GM18909 (cell line): ENCODE measurements at regions not wholly inside any gene's neighbourhood (a gene's known extent, or its start where the extent isn't known, plus 50 kb on each side); places are given as distances from the start of the nearest gene placed in this dataset.
"Not testable (repeated sequence)": the region's sequence is repeated elsewhere in the genome, so short reads cannot be mapped to it uniquely, and the experiment has no call there.

ENCODE experiments used
- ATAC-seq: cut with Tn5 transposase; IDR thresholded peaks from one replicate; pipeline ENCODE4 v1.9.1; 2021; ENCODE audit warnings: mild to moderate bottlenecking; ENCODE audit not compliant: unreplicated experiment, poor library complexity

DNA sequence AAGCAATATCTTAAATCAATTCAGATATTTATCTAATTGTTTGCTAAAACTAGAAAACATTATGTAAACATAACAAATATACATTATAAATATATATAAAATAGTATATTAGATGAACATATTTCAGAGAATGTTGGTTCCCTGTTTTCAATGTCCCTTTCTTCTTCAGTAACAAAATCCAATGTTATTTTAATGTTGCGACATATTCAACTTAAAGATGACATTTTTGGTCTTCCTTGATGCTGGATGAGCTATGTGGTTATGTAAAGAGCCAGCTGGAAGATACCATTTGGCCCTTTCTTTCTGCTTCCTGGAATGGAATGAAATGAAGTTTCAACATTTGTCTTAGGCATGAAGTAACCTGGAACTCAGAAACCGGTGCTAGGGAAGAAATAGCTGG lies 668.1 kb upstream of the CDH6 start:
- no peak for ATAC-seq

DNA sequence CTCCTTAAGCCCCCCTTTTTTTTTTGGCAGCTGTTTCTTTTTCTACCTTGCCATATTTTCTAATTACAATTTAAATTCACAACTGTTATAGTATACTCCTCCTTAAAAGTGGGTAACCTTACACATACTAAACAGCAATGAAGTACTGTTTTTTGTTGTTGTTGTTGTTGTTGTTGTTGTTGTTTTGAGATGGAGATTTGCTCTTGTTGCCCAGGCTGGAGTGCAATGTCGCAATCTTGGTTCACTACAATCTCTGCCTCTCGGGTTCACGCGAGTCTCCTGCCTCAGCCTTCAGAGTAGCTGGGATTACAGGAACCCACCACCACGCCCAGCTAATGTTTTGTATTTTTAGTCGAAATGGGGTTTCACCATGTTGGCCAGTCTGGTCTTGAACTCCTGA lies 669.1 kb upstream of the CDH6 start:
- ATAC-seq, result no peak

DNA sequence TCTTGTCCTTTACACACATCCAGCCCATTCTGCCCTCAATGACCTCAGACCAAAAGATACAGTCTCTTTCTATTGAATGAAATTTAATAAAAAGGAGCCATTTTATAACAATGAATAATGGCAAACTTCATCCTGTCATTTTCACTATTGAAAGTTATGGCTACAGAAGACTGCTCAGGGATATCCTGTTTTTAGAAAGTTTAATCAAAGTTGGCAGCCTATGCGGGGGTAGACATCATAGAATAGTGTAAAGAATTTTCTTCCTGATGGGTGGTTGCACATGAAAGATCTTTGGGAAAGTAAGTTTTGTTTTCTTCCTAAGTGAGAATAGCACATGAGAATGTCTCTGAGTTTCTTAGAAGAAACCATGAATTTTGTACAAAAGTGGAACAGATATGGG lies 670.4 kb upstream of the CDH6 start:
- ATAC-seq, result no peak

- no peak for ATAC-seq
Observed at GRCh38 chr5:30505014-30505886, 688.2 kb upstream of the CDH6 start.

- no peak for ATAC-seq
Observed at GRCh38 chr5:30502277-30502676, 691.2 kb upstream of the CDH6 start.

- ATAC-seq, result no peak
Observed at GRCh38 chr5:30501065-30501464, 692.4 kb upstream of the CDH6 start.

- no peak for ATAC-seq
Observed at GRCh38 chr5:30500513-30500912, 693.0 kb upstream of the CDH6 start.

- no peak for ATAC-seq
Observed at GRCh38 chr5:30499402-30499801, 694.1 kb upstream of the CDH6 start.

GRCh38 chr5:30498972-30499371 lies 694.5 kb upstream of the CDH6 start:
- ATAC-seq, result no peak

- not testable (repeated sequence) for ATAC-seq
Observed at GRCh38 chr5:30498509-30498908, 695.0 kb upstream of the CDH6 start.

DNA sequence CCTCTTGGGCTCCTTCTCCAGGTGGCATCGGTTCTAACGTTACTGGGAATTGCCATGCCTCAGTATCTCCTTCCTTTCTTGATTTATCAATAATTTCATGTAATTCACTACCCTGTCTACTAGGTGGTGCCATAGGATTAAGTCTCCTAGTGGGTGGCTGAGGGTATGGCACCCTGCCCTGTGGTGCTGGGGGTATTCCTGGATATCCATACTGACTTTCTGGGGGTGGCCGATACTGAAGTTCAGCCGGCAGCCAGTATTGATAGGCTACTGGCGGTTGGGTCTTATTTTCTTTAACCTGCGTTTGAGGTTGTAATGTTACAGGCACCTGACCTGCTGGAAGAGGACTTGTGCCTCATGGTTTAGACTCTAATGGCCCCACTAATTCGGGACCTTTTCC lies 699.4 kb upstream of the CDH6 start:
- not testable (repeated sequence) for ATAC-seq

- no peak for ATAC-seq
Observed at GRCh38 chr5:30479104-30479503, 714.4 kb upstream of the CDH6 start.

DNA sequence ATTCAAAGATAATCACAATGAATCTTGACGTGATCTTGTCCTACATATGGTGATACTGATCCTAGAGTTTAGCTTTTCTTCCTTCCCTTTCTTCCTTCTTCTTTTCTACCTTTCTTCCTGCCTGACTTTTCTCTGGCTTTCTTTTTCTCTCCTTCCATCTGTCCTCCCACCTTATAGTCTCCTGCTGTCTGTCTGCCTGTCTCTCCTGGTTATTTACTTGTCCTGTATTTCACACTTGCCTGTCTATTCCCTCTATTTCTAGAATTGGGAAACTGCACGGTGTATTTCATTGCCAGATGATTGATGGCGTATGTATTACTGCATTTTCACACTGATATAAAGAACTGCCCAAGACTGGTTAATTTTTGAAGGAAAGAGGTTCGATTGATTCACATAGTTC lies 718.1 kb upstream of the CDH6 start:
- ATAC-seq, result no peak

GRCh38 chr5:30469691-30470090 lies 723.8 kb upstream of the CDH6 start:
- ATAC-seq, result no peak

DNA sequence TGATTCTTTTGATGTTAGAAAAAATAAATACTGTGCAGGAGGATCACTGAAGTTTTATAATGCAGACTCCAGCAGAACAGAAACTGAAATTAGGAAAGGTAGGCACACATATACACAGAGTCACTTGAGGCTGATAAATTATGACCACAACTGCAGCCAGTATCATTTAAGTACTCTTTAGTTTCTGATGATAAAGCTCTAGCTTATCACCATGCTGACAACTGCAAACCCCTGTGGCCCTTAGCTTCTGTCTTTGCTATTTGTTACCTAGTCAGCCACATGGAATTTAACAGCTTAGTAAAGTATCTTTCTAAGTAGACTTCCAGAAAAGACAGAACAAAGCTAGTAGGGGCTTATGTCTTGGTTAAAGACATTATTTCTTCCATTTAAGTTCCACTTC lies 734.8 kb upstream of the CDH6 start:
- no peak for ATAC-seq

DNA sequence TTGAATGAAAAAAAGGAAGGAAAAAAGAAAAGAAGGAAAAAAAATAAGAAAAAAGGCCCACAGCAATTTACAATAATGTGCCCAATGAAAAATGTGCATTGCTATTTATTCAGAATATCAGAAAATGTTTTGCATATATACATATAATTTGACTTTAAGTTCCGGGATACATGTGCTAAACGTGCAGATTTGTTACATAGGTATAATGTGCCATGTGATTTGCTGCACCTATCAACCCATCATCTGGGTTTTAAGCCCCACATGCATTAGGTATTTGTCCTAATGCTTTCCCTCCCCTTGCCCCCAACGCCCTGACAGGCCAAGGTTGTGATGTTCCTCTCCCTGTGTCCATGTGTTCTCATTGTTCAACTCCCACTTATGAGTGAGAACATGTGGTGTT lies 738.0 kb upstream of the CDH6 start:
- not testable (repeated sequence) for ATAC-seq

- no peak for ATAC-seq
Observed at GRCh38 chr5:30453168-30453567, 740.3 kb upstream of the CDH6 start.

GRCh38 chr5:30450153-30450552 lies 743.3 kb upstream of the CDH6 start:
- no peak for ATAC-seq

DNA sequence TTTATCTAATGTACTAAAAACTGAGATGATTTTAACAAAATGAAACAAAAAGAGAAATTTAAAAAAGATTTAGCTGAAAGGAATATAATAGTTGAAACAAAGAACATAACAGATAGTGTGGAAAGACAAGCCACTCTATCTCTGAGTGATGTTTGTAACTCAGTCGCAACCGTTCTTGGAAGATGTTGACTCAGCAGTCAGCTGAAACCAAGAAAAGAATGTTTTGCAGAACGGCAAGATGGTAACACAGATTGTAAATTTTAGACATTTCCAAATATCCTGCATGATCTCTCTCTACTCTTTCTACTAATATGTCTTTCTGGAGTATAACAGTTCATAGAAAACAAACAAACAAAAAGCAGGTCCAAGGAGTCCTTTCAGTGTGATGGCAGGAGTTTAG lies 746.1 kb upstream of the CDH6 start:
- no peak for ATAC-seq

- no peak for ATAC-seq
Observed at GRCh38 chr5:30446456-30446855, 747.0 kb upstream of the CDH6 start.

DNA sequence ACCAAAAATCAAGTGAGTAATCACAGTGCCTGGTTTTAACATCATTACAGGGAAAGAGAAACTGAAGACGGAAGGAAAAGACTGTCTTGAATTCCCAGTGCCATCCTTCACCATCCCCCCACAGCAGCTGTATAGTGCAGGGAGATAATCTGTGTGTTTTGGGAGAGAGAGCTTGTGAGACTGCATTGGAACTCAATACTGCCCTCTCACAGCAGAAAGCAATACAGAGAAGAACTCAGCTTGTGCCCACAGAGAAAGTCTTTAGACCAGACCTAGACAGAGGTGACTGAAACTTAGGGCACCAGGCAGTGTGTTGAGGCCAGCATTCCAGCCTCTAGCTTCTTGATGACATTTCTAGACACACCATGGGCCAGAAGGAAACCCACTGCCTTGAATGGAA lies 754.7 kb upstream of the CDH6 start:
- ATAC-seq, result no peak

- ATAC-seq, result no peak
Observed at GRCh38 chr5:30436691-30437090, 756.8 kb upstream of the CDH6 start.
